DOHH2 (cell line): ENCODE measurements at regions not wholly inside any gene's neighbourhood (a gene's known extent, or its start where the extent isn't known, plus 50 kb on each side); places are given as distances from the start of the nearest gene placed in this dataset.

Source experiments
- H3F3A ChIP-seq: fragments of 200-600 bp; sonication (generic), shearing (Covaris generic); 2 replicates; pipeline ENCODE4 v1.6.0; 2016; ENCODE audit warnings: antibody characterized with exemption, mild to moderate bottlenecking; ENCODE audit not compliant: control insufficient read depth, insufficient read depth
- H3K27ac ChIP-seq: fragments of 200-600 bp; sonication (generic); 2 replicates; pipeline ENCODE4 v1.5.1; 2014; ENCODE audit warnings: low read depth, mild to moderate bottlenecking, low read length, moderate library complexity
- H3K27me3 ChIP-seq: fragments of 200-600 bp; sonication (generic); 2 replicates; pipeline ENCODE4 v1.6.1; 2014; ENCODE audit warnings: mild to moderate bottlenecking, low read length, mixed read lengths; ENCODE audit not compliant: control insufficient read depth
- H3K36me3 ChIP-seq: fragments of 200-600 bp; sonication (generic); 2 replicates; pipeline ENCODE4 v1.6.1; 2014; ENCODE audit warnings: mild to moderate bottlenecking, low read length, moderate library complexity, mixed read lengths; ENCODE audit not compliant: control insufficient read depth
- H3K4me1 ChIP-seq: fragments of 200-600 bp; sonication (generic); 2 replicates; pipeline ENCODE4 v1.6.1; 2014; ENCODE audit warnings: mild to moderate bottlenecking, low read length, mixed read lengths; ENCODE audit not compliant: control insufficient read depth
- H3K4me2 ChIP-seq: fragments of 200-600 bp; sonication (generic); 2 replicates; pipeline ENCODE4 v1.6.0; 2014; ENCODE audit warnings: mild to moderate bottlenecking, low read length, moderate library complexity
- H3K4me3 ChIP-seq: fragments of 200-600 bp; sonication (generic); 2 replicates; pipeline ENCODE4 v1.5.1; 2014; ENCODE audit warnings: mild to moderate bottlenecking, low read length, mixed read lengths
- H3K79me2 ChIP-seq: fragments of 200-600 bp; sonication (generic); 2 replicates; pipeline ENCODE4 v1.6.1; 2014; ENCODE audit warnings: mild to moderate bottlenecking, low read length, mixed read lengths; ENCODE audit not compliant: control insufficient read depth
- H3K9me2 ChIP-seq: fragments of 200-600 bp; sonication (generic); replicated peaks from 2 replicates; pipeline ENCODE4 v1.6.1; 2014; ENCODE audit warnings: mild to moderate bottlenecking, low read length, mixed read lengths; ENCODE audit not compliant: control insufficient read depth
- H3K9me3 ChIP-seq: fragments of 200-600 bp; sonication (generic); 2 replicates; pipeline ENCODE4 v1.6.1; 2014; ENCODE audit warnings: antibody characterized with exemption, low read length, mixed read lengths; ENCODE audit not compliant: control insufficient read depth, insufficient read depth
- H4K20me1 ChIP-seq: fragments of 200-600 bp; sonication (generic); 2 replicates; pipeline ENCODE4 v1.6.0; 2014; ENCODE audit warnings: low read depth, mild to moderate bottlenecking, antibody characterized with exemption, low read length, moderate library complexity; ENCODE audit not compliant: control insufficient read depth, insufficient read depth
- EZH2phosphoT487 ChIP-seq: fragments of 200-600 bp; sonication (generic); IDR thresholded peaks from 2 replicates; pipeline ENCODE4 v1.6.1; 2017; ENCODE audit warnings: borderline replicate concordance, mild to moderate bottlenecking, antibody characterized with exemption, low read length, moderate library complexity, mixed read lengths
- TF ChIP-seq, protein P1 (sequence below): fragments of 200-600 bp; sonication (generic); IDR thresholded peaks from one replicate; pipeline ENCODE4 v1.5.1; 2014; ENCODE audit warnings: antibody characterized with exemption, mild to moderate bottlenecking, low read depth, low read length; ENCODE audit not compliant: poor library complexity, severe bottlenecking

DNA sequence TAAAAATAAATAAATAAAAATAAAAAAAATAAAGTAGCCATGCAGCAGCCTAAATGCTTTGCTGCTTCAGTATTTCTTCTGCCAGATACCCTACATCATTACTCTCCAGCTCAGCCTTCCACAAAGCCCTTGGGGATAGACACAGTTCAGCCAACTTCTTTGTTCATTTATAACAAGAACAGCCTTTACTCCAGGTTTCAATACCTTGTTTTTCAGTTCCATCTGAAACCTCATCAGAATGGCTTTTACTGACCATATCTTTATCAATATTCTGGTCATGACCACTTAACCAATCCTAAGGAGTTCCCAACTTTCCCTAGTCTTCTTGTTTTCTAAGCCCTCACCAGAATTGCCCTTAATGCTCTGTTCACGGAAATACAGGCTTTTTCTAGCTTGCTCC is 128.3 kb upstream of the MED14 start:
- H3K9me3 ChIP-seq = no peaks in the 10 kb centered on the region
- no peaks in the 10 kb centered on the region for H3K9me2 ChIP-seq
- H3K27me3 ChIP-seq = no peaks in the 10 kb centered on the region
- no peaks in the 10 kb centered on the region for H3F3A ChIP-seq
- no peaks in the 10 kb centered on the region for H3K79me2 ChIP-seq
- H3K36me3 ChIP-seq = no peaks in the 10 kb centered on the region
- no peak for TF ChIP-seq EZH2phosphoT487
- TF ChIP-seq, protein P1, sequence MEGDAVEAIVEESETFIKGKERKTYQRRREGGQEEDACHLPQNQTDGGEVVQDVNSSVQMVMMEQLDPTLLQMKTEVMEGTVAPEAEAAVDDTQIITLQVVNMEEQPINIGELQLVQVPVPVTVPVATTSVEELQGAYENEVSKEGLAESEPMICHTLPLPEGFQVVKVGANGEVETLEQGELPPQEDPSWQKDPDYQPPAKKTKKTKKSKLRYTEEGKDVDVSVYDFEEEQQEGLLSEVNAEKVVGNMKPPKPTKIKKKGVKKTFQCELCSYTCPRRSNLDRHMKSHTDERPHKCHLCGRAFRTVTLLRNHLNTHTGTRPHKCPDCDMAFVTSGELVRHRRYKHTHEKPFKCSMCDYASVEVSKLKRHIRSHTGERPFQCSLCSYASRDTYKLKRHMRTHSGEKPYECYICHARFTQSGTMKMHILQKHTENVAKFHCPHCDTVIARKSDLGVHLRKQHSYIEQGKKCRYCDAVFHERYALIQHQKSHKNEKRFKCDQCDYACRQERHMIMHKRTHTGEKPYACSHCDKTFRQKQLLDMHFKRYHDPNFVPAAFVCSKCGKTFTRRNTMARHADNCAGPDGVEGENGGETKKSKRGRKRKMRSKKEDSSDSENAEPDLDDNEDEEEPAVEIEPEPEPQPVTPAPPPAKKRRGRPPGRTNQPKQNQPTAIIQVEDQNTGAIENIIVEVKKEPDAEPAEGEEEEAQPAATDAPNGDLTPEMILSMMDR = no peak
- H4K20me1 ChIP-seq = no peaks in the 10 kb centered on the region
- no peak overlapping the region for H3K4me3 ChIP-seq
- H3K4me2 ChIP-seq = no peak overlapping the region
- no peak overlapping the region for H3K27ac ChIP-seq
- H3K4me1 ChIP-seq = no peaks in the 10 kb centered on the region

DNA sequence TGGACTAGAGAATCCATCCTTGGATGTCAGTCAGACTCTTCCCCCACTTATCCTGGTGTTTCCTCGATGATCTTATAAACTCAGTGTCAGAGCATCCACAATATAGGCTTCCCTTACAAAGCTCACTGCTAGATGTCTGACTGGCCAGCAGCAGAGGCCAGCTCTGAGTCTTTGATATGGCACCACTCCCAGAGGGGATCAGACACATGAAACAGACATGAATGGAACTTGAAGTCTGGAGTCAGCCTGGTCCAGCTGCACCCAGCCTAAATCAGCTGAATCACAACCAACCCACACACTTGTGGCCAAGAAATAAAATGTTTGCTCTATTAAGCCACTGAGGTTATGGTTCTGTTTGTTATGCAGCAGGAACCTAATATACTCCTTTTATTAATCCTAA is 129.6 kb upstream of the MED14 start:
- no peaks in the 10 kb centered on the region for H4K20me1 ChIP-seq
- H3K79me2 ChIP-seq = no peaks in the 10 kb centered on the region
- no peaks in the 10 kb centered on the region for H3K27me3 ChIP-seq
- H3K9me3 ChIP-seq = no peaks in the 10 kb centered on the region
- H3K9me2 ChIP-seq = no peaks in the 10 kb centered on the region
- TF ChIP-seq, protein P1 = no peak
- TF ChIP-seq EZH2phosphoT487 = no peak
- no peak overlapping the region for H3K4me2 ChIP-seq
- H3F3A ChIP-seq = no peaks in the 10 kb centered on the region
- H3K4me3 ChIP-seq = no peak overlapping the region
- H3K27ac ChIP-seq = no peak overlapping the region
- no peaks in the 10 kb centered on the region for H3K36me3 ChIP-seq
- H3K4me1 ChIP-seq = no peaks in the 10 kb centered on the region

DNA sequence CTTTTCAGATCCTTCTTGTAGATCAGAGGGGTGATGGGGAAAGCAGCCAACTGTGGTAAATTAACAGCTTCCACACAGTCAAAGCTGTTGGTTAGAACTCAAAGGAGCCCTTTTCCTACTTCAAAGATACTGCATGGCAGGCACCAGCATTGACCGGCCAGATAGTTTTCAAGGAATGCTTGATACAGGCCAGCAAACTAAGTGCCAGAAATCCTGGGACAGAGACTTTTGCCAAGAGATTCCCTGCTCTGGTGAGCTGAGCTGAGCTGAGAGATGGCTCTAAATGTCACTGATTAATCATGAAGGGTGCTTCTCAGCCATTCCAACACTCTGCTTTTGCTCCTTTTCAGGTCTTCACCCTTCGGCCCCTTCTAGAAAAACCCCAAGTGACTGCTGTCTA is 131.6 kb upstream of the MED14 start:
- no peak overlapping the region for H3K4me3 ChIP-seq
- H4K20me1 ChIP-seq = no peaks in the 10 kb centered on the region
- H3K9me3 ChIP-seq = no peaks in the 10 kb centered on the region
- no peak overlapping the region for H3K4me2 ChIP-seq
- H3F3A ChIP-seq = no peaks in the 10 kb centered on the region
- no peaks in the 10 kb centered on the region for H3K36me3 ChIP-seq
- no peaks in the 10 kb centered on the region for H3K9me2 ChIP-seq
- H3K4me1 ChIP-seq = no peaks in the 10 kb centered on the region
- no peak for TF ChIP-seq EZH2phosphoT487
- TF ChIP-seq, protein P1 = no peak
- no peaks in the 10 kb centered on the region for H3K79me2 ChIP-seq
- H3K27me3 ChIP-seq = no peaks in the 10 kb centered on the region
- no peak overlapping the region for H3K27ac ChIP-seq

DNA sequence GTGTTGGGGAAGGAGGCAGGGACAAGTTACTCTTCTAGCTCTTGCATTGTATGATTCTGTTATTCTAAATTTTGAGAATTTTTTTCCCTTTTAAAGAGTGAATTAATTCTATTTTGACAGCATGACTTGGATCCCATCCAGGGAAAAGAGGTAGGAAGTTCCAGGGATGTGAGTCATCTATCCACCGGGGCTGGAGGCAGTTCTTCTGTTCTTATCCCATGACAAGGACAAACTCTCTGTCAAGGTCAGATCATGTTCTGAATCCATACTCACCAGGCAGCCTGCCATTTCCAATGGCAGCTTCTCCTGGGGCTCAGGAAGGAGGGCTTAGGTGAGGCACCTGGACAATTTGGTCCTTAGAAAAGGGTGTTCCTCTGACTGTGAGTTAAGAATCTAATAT is 132.0 kb upstream of the MED14 start:
- Histone ChIP-seq H3K79me2 (no peaks in the 10 kb centered on the region), H3K4me1 (no peaks in the 10 kb centered on the region), H3K36me3 (no peaks in the 10 kb centered on the region), H3K27me3 (no peaks in the 10 kb centered on the region), H3K27ac (no peak overlapping the region), H4K20me1 (no peaks in the 10 kb centered on the region), H3K4me2 (no peak overlapping the region), H3F3A (no peaks in the 10 kb centered on the region), H3K4me3 (no peak overlapping the region), H3K9me3 (no peaks in the 10 kb centered on the region), H3K9me2 (no peaks in the 10 kb centered on the region)
- no peak for TF ChIP-seq EZH2phosphoT487
- TF ChIP-seq, protein P1 = no peak
